HG02798 (cell line): ENCODE measurements at regions not wholly inside any gene's neighbourhood (a gene's known extent, or its start where the extent isn't known, plus 50 kb on each side); places are given as distances from the start of the nearest gene placed in this dataset.

ENCODE experiments used
- ATAC-seq: cut with Tn5 transposase; IDR thresholded peaks from one replicate; pipeline ENCODE4 v1.9.1; 2021; ENCODE audit warnings: mild to moderate bottlenecking; ENCODE audit not compliant: unreplicated experiment, poor library complexity

- no peak for ATAC-seq
Observed at GRCh38 chr17:15892731-15893657, 51.9 kb upstream of the ADORA2B start.

- ATAC-seq = no peak
Observed at GRCh38 chr17:15893658-15894024, 51.3 kb upstream of the ADORA2B start.

- ATAC-seq = no peak
Observed at GRCh38 chr17:15894258-15894657, 50.7 kb upstream of the ADORA2B start.

GRCh38 chr17:15894913-15895658 lies 49.8 kb upstream of the ADORA2B start:
- ATAC-seq = no peak
